Uterus (tissue), 3 donors: ENCODE measurements at regions not wholly inside any gene's neighbourhood (a gene's known extent, or its start where the extent isn't known, plus 50 kb on each side); places are given as distances from the start of the nearest gene placed in this dataset.

Experiments
- DNase-seq, 2 donors: peaks; one replicate each; pipeline ENCODE4 v3.0.0-alpha.2; 2019 to 2020
- H3K27ac ChIP-seq, 2 donors: fragments of 200-600 bp; sonication (generic); 1 replicate in 1 of 2; 2 replicates in 1 of 2; pipeline ENCODE4 v1.5.1; 2016 to 2018
- H3K27me3 ChIP-seq, 2 donors: fragments of 200-600 bp; sonication (generic); one replicate each; pipeline ENCODE4 v1.5.1; 2018 to 2019; ENCODE audit warnings: control low read depth in 1 of 2
- H3K36me3 ChIP-seq, 2 donors: fragments of 200-600 bp; sonication (generic); one replicate each; pipeline ENCODE4 v1.5.1; 2019; ENCODE audit warnings: control low read depth in 1 of 2
- H3K4me1 ChIP-seq, 2 donors: fragments of 200-600 bp; sonication (generic); one replicate each; pipeline ENCODE4 v1.5.1; 2018 to 2019; ENCODE audit warnings: control low read depth in 1 of 2
- H3K4me3 ChIP-seq, 2 donors: fragments of 200-600 bp; sonication (generic); 1 replicate in 1 of 2; 2 replicates in 1 of 2; pipeline ENCODE4 v1.5.1; 2018 to 2019; ENCODE audit warnings: mild to moderate bottlenecking in 1 of 2
- H3K9me3 ChIP-seq, 2 donors: fragments of 200-600 bp; sonication (generic); one replicate each; pipeline ENCODE4 v1.5.1; 2019; ENCODE audit warnings: control low read depth in 1 of 2
- CTCF ChIP-seq, 4 experiments: fragments of 200-600 bp in 2 of 4; fragments of 450-650 bp in 2 of 4; sonication (generic) in 2 of 4; IDR thresholded peaks; one replicate each; pipeline ENCODE4 v1.5.1; 2016 to 2019; ENCODE audit warnings: antibody characterized with exemption in 4 of 4, mild to moderate bottlenecking in 2 of 4, moderate library complexity in 1 of 4
- POLR2A ChIP-seq, 2 donors: fragments of 450-650 bp; IDR thresholded peaks; one replicate each; pipeline ENCODE4 v1.6.1; 2016; ENCODE audit warnings: antibody characterized with exemption in 2 of 2, mild to moderate bottlenecking in 1 of 2, moderate library complexity in 1 of 2
- intact Hi-C: fragments of 100-400 bp; cut with DNase I; formaldehyde crosslinking; loops from one replicate; pipeline ENCODE4 v1.15.1; 2023; ENCODE audit warnings: low total_unique reads
- donor health status: DM: yes; HTN: yes; CAD: no.

GRCh38 chr3:40851836-40852235 lies 327.1 kb downstream of the ZNF621 start:
- intact Hi-C loops: no loop called here
- no peak for TF ChIP-seq POLR2A (IDR thresholded peaks at IDR 0.05)
- TF ChIP-seq CTCF (IDR thresholded peaks at IDR 0.05): no peak
- Histone ChIP-seq H3K4me1 (no peaks in the 10 kb centered on the region), H3K36me3 (no peaks in the 10 kb centered on the region), H3K27me3 (no peaks in the 10 kb centered on the region), H3K9me3 (no peaks in the 10 kb centered on the region), H3K4me3 (no peak overlapping the region), H3K27ac (no peak overlapping the region)
- no peak for DNase-seq

- no peak for DNase-seq
- Histone ChIP-seq H3K36me3 (no peaks in the 10 kb centered on the region), H3K4me1 (no peaks in the 10 kb centered on the region), H3K9me3 (no peaks in the 10 kb centered on the region), H3K27ac (no peak overlapping the region), H3K4me3 (no peak overlapping the region), H3K27me3 (no peaks in the 10 kb centered on the region)
- TF ChIP-seq CTCF (IDR thresholded peaks at IDR 0.05) (no peak), POLR2A (IDR thresholded peaks at IDR 0.05) (no peak)
- intact Hi-C loops: no loop called here
These were observed 328.0 kb downstream of the ZNF621 start for GRCh38 chr3:40852712-40853111.

- H3K27me3 ChIP-seq: no peaks in the 10 kb centered on the region
- intact Hi-C loops: no loop called here
- H3K4me3 ChIP-seq: no peak overlapping the region
- TF ChIP-seq CTCF (IDR thresholded peaks at IDR 0.05): no peak
- no peak for TF ChIP-seq POLR2A (IDR thresholded peaks at IDR 0.05)
- no peak overlapping the region for H3K27ac ChIP-seq
- DNase-seq: no peak
- no peaks in the 10 kb centered on the region for H3K4me1 ChIP-seq
- H3K36me3 ChIP-seq: no peaks in the 10 kb centered on the region
- no peaks in the 10 kb centered on the region for H3K9me3 ChIP-seq
These were observed 328.7 kb downstream of the ZNF621 start for GRCh38 chr3:40853474-40853873.

GRCh38 chr3:40855871-40856270 lies 331.1 kb downstream of the ZNF621 start:
- no peak for DNase-seq
- intact Hi-C loops: no loop called here
- TF ChIP-seq POLR2A (IDR thresholded peaks at IDR 0.05) (no peak), CTCF (IDR thresholded peaks at IDR 0.05) (no peak)
- no peak overlapping the region for H3K27ac ChIP-seq
- H3K9me3 ChIP-seq: no peaks in the 10 kb centered on the region
- no peaks in the 10 kb centered on the region for H3K36me3 ChIP-seq
- no peak overlapping the region for H3K4me3 ChIP-seq
- no peaks in the 10 kb centered on the region for H3K27me3 ChIP-seq
- no peaks in the 10 kb centered on the region for H3K4me1 ChIP-seq

GRCh38 chr3:40858364-40859115 lies 333.8 kb downstream of the ZNF621 start:
- Histone ChIP-seq H3K9me3 (no peaks in the 10 kb centered on the region), H3K27me3 (no peaks in the 10 kb centered on the region), H3K4me1 (no peaks in the 10 kb centered on the region), H3K4me3 (no peak overlapping the region), H3K36me3 (no peaks in the 10 kb centered on the region), H3K27ac (no peak overlapping the region)
- DNase-seq: no peak
- no peak for TF ChIP-seq CTCF (IDR thresholded peaks at IDR 0.05)
- TF ChIP-seq POLR2A (IDR thresholded peaks at IDR 0.05): no peak
- intact Hi-C loops: no loop called here
